ENCODE measurements at regions not wholly inside any gene's neighbourhood (a gene's known extent, or its start where the extent isn't known, plus 50 kb on each side); places are given as distances from the start of the nearest gene placed in this dataset.

DNA sequence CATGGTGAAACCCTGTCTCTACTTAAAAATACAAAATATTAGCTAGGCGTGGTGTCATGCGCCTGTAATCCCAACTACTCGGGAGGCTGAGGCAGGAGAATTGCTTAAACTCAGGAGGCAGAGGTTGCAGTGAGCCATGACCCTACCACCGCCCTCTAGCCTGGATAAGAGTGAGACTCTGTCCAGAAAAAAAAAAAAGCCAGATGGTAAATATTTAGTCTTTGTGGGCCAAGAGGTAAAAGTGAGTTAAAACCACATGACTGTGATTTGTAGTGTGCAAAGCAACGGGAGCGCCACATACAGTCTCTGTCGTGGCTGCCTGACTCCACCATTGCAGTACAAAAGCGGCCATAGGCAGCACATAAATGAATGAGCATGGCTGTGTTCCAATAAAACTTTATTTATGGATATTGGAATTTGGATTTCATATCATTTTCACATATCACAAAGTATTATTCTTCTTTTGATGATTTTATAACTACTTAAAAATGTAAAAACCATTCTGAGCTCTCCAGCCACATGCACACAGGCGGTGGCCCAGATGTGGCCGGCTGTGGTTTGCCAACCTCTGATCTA is 51.8 kb upstream of the CASZ1 start:
- no peak overlapping the region for H3K4me2 ChIP-seq
- DNase-seq (ENCODE audit: low spot score): peak; percentile 38

DNA sequence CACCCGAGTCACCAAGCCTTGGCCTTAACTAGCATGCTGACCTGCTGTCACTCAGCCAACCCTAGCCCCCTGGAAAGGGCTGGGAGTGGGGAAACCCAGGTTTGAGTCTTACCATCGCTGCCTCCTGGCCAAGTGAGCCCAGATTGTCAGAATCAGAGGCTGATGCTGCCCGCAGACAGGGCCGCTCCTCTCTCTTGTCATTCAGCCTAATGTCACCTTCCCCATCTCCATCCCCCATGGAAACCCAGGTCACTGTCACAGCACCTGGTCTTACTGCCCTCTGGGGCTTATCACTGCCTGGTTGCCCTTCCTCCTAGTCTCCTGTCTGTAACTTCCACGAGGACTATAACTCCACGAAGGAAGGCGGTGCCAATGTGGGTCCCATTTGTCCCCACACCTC is 53.6 kb upstream of the CASZ1 start:
- Histone ChIP-seq H3K9me2 (replicated peaks; ENCODE audit: insufficient read depth) (no peaks in the 10 kb centered on the region), H3K36me3 (replicated peaks; ENCODE audit: insufficient read depth, low read depth) (no peaks in the 10 kb centered on the region), H3K4me3 (no peak overlapping the region), H3K9me3 (ENCODE audit: low read depth) (no peaks in the 10 kb centered on the region), H3K4me2 (no peak overlapping the region), H3K4me1 (ENCODE audit: insufficient read depth) (no peaks in the 10 kb centered on the region), H3K79me2 (no peaks in the 10 kb centered on the region), H2AFZ (no peak overlapping the region), H3K27me3 (no peaks in the 10 kb centered on the region), H3K27ac (no peak overlapping the region), H4K20me1 (ENCODE audit: insufficient read depth, poor library complexity, severe bottlenecking) (no peaks in the 10 kb centered on the region)
- TF ChIP-seq, protein P1, sequence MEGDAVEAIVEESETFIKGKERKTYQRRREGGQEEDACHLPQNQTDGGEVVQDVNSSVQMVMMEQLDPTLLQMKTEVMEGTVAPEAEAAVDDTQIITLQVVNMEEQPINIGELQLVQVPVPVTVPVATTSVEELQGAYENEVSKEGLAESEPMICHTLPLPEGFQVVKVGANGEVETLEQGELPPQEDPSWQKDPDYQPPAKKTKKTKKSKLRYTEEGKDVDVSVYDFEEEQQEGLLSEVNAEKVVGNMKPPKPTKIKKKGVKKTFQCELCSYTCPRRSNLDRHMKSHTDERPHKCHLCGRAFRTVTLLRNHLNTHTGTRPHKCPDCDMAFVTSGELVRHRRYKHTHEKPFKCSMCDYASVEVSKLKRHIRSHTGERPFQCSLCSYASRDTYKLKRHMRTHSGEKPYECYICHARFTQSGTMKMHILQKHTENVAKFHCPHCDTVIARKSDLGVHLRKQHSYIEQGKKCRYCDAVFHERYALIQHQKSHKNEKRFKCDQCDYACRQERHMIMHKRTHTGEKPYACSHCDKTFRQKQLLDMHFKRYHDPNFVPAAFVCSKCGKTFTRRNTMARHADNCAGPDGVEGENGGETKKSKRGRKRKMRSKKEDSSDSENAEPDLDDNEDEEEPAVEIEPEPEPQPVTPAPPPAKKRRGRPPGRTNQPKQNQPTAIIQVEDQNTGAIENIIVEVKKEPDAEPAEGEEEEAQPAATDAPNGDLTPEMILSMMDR (IDR thresholded peaks at IDR 0.05; ENCODE audit: poor library complexity): no peak
- TF ChIP-seq EZH2phosphoT487 (IDR thresholded peaks at IDR 0.05; ENCODE audit: low read depth, severe bottlenecking, unreplicated experiment): no peak
- TF ChIP-seq EZH2 (IDR thresholded peaks at IDR 0.05; ENCODE audit: borderline replicate concordance): no peak
- 85% methylated on average over 7 of the region's 7 CpGs for WGBS (ENCODE audit: low lambda C conversion rate, missing lambda C conversion rate)
- DNase-seq (ENCODE audit: low spot score): no peak

More for the DNA sequence above, 51.8 kb upstream of the CASZ1 start:
- Histone ChIP-seq H3K4me3 (no peak overlapping the region), H4K20me1 (ENCODE audit: insufficient read depth, poor library complexity, severe bottlenecking) (no peaks in the 10 kb centered on the region), H3K27me3 (no peaks in the 10 kb centered on the region), H3K79me2 (no peaks in the 10 kb centered on the region), H2AFZ (no peak overlapping the region), H3K4me1 (ENCODE audit: insufficient read depth) (no peaks in the 10 kb centered on the region), H3K9me3 (ENCODE audit: low read depth) (peaks cover 7% of the 10 kb centered on the region), H3K36me3 (replicated peaks; ENCODE audit: insufficient read depth, low read depth) (no peaks in the 10 kb centered on the region), H3K9me2 (replicated peaks; ENCODE audit: insufficient read depth) (no peaks in the 10 kb centered on the region), H3K27ac (no peak overlapping the region)
- TF ChIP-seq, protein P1 (IDR thresholded peaks at IDR 0.05; ENCODE audit: poor library complexity): no peak
- no peak for TF ChIP-seq EZH2phosphoT487 (IDR thresholded peaks at IDR 0.05; ENCODE audit: low read depth, severe bottlenecking, unreplicated experiment)
- TF ChIP-seq EZH2 (IDR thresholded peaks at IDR 0.05; ENCODE audit: borderline replicate concordance): no peak
- WGBS (ENCODE audit: low lambda C conversion rate, missing lambda C conversion rate): 77% methylated on average over 10 of the region's 10 CpGs

DNA sequence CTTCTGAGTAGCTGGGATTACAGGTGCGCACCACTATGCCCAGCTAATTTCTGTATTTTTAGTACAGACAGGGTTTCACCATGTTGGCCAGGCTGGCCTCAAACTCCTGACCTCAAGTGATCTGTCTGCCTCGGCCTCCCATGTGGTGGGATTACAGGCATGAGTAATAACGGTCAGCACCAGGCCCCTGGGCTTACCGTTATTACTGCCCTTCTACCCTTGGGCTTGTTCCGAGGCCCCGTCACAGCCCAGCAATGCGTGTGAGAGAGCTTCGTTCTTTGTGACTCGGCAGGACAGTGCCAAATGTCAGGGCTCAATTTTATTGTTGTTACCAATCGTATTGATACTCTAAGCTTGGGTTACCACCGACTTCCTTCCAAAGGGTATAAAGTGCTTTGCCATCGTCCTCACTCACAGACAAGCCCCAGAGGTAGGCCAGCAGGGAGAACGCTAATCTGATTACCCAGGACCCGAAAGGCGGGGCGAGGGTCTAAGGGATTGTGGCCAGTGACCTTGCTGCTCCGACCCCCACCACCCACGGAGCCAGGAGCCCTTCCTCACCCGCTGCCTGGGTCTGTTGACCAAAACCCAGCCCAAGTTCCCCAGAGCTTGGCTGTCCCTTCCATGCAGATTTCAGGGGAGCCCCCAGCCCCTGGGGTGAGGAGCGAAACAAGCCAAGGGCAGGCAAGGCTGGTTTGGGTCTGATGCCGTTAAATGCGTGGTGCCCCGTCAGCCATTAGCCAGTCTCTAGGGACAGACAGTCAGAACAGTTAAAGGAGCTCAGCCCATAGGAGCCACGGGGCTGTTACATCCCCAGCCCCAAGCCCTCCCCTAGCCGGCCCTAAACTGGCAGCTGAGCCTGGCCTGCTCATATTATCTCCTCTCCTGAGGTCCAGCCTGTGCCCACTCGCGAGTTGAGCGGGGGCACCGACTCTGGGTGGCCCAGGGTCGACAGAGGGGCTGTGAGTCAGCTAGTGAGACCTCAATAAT is 54.9 kb upstream of the CASZ1 start:
- 82% methylated on average over 30 of the region's 30 CpGs for WGBS (ENCODE audit: low lambda C conversion rate, missing lambda C conversion rate)
- TF ChIP-seq EZH2 (IDR thresholded peaks at IDR 0.05; ENCODE audit: borderline replicate concordance) (no peak), EZH2phosphoT487 (IDR thresholded peaks at IDR 0.05; ENCODE audit: low read depth, severe bottlenecking, unreplicated experiment) (no peak)
- TF ChIP-seq, protein P1 (IDR thresholded peaks at IDR 0.05; ENCODE audit: poor library complexity): no peak
- no peaks in the 10 kb centered on the region for H3K9me2 ChIP-seq (replicated peaks; ENCODE audit: insufficient read depth)

More for the DNA sequence above, 54.9 kb upstream of the CASZ1 start:
- Histone ChIP-seq H3K9me3 (ENCODE audit: low read depth) (no peaks in the 10 kb centered on the region), H3K79me2 (no peaks in the 10 kb centered on the region), H2AFZ (no peak overlapping the region), H3K4me2 (no peak overlapping the region), H3K36me3 (replicated peaks; ENCODE audit: insufficient read depth, low read depth) (no peaks in the 10 kb centered on the region), H4K20me1 (ENCODE audit: insufficient read depth, poor library complexity, severe bottlenecking) (no peaks in the 10 kb centered on the region), H3K4me1 (ENCODE audit: insufficient read depth) (no peaks in the 10 kb centered on the region), H3K27me3 (no peaks in the 10 kb centered on the region), H3K27ac (no peak overlapping the region), H3K4me3 (no peak overlapping the region)
- no peak for DNase-seq (ENCODE audit: low spot score)
